ENCODE measurements at regions not wholly inside any gene's neighbourhood (a gene's known extent, or its start where the extent isn't known, plus 50 kb on each side); places are given as distances from the start of the nearest gene placed in this dataset.
"Not testable (repeated sequence)": the region's sequence is repeated elsewhere in the genome, so short reads cannot be mapped to it uniquely, and the experiment has no call there.

DNA sequence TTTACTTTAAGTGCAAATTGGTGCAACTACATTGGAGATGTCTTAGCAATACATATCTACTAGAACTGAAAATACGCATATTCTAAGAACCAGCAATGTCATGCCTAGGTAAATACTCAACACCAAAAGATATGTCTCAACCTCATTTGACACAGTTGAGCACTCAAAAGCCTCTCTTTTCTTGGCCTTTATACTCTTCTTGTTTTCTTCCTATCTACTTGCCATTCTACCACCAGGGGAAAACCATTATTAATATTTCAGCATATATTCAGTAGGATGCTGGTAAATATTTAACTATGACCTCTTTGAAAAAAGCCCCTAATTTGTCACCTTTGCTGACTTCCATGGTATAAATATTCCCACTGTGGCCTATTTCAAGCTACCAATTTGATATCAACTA is 443.8 kb downstream of the LRRC70 start:
- intact Hi-C loops (cut with micrococcal nuclease), result no loop called here
- no peak for DNase-seq (ENCODE audit: unreplicated experiment)
- BruUV-seq (replicated peaks), result no TSS peak
- CTCF ChIA-PET, result interaction anchor here (0.7 kb wide), 1 partner anchor 611 kb away, joined by 4 read pairs; no protein-coding TSS in a partner anchor
- H3K9me3 Mint-ChIP-seq (ENCODE audit: unreplicated experiment), result peaks cover 3% of the 10 kb centered on the region
- TF ChIP-seq, protein P1, sequence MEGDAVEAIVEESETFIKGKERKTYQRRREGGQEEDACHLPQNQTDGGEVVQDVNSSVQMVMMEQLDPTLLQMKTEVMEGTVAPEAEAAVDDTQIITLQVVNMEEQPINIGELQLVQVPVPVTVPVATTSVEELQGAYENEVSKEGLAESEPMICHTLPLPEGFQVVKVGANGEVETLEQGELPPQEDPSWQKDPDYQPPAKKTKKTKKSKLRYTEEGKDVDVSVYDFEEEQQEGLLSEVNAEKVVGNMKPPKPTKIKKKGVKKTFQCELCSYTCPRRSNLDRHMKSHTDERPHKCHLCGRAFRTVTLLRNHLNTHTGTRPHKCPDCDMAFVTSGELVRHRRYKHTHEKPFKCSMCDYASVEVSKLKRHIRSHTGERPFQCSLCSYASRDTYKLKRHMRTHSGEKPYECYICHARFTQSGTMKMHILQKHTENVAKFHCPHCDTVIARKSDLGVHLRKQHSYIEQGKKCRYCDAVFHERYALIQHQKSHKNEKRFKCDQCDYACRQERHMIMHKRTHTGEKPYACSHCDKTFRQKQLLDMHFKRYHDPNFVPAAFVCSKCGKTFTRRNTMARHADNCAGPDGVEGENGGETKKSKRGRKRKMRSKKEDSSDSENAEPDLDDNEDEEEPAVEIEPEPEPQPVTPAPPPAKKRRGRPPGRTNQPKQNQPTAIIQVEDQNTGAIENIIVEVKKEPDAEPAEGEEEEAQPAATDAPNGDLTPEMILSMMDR (IDR thresholded peaks at IDR 0.05; ENCODE audit: unreplicated experiment), result no peak
- no peak overlapping the region for H3K4me3 Mint-ChIP-seq (ENCODE audit: unreplicated experiment)
- no peaks in the 10 kb centered on the region for H3K27me3 Mint-ChIP-seq (ENCODE audit: insufficient read depth, unreplicated experiment)
- POLR2A ChIA-PET, result no interaction called here
- H3K4me1 Mint-ChIP-seq (ENCODE audit: insufficient read depth, unreplicated experiment), result peaks cover 7% of the 10 kb centered on the region
- H3K36me3 Mint-ChIP-seq (ENCODE audit: insufficient read depth, unreplicated experiment), result no peaks in the 10 kb centered on the region
- H3K27ac Mint-ChIP-seq (ENCODE audit: low read depth, unreplicated experiment), result no peak overlapping the region

GRCh38 chr5:63011158-63011557 is 432.5 kb downstream of the LRRC70 start:
- H3K9me3 Mint-ChIP-seq (ENCODE audit: unreplicated experiment), result peaks cover 19% of the 10 kb centered on the region
- BruUV-seq (replicated peaks), result no TSS peak
- peaks cover 6% of the 10 kb centered on the region for H3K36me3 Mint-ChIP-seq (ENCODE audit: insufficient read depth, unreplicated experiment)

GRCh38 chr5:63008195-63008594 is 429.6 kb downstream of the LRRC70 start:
- H3K4me3 Mint-ChIP-seq (ENCODE audit: unreplicated experiment), result no peak overlapping the region
- no peak overlapping the region for H3K27ac Mint-ChIP-seq (ENCODE audit: low read depth, unreplicated experiment)
- no TSS peak for BruUV-seq (replicated peaks)
- no peak for DNase-seq (ENCODE audit: unreplicated experiment)
- TF ChIP-seq, protein P1 (IDR thresholded peaks at IDR 0.05; ENCODE audit: unreplicated experiment), result no peak
- CTCF ChIA-PET, result no interaction called here
- H3K27me3 Mint-ChIP-seq (ENCODE audit: insufficient read depth, unreplicated experiment), result no peaks in the 10 kb centered on the region
- no peaks in the 10 kb centered on the region for H3K4me1 Mint-ChIP-seq (ENCODE audit: insufficient read depth, unreplicated experiment)
- intact Hi-C loops (cut with micrococcal nuclease), result no loop called here
- H3K9me3 Mint-ChIP-seq (ENCODE audit: unreplicated experiment), result peaks cover 19% of the 10 kb centered on the region
- POLR2A ChIA-PET, result no interaction called here
- H3K36me3 Mint-ChIP-seq (ENCODE audit: insufficient read depth, unreplicated experiment), result peaks cover 6% of the 10 kb centered on the region

More at GRCh38 chr5:63011158-63011557, 432.5 kb downstream of the LRRC70 start:
- ChIA-PET CTCF (no interaction called here), POLR2A (no interaction called here)
- Mint-ChIP-seq H3K4me3 (ENCODE audit: unreplicated experiment) (no peak overlapping the region), H3K27me3 (ENCODE audit: insufficient read depth, unreplicated experiment) (no peaks in the 10 kb centered on the region), H3K4me1 (ENCODE audit: insufficient read depth, unreplicated experiment) (no peaks in the 10 kb centered on the region), H3K27ac (ENCODE audit: low read depth, unreplicated experiment) (no peak overlapping the region)
- no peak for DNase-seq (ENCODE audit: unreplicated experiment)
- TF ChIP-seq, protein P1 (IDR thresholded peaks at IDR 0.05; ENCODE audit: unreplicated experiment), result no peak
- intact Hi-C loops (cut with micrococcal nuclease), result no loop called here

- peaks cover 27% of the 10 kb centered on the region for H3K9me3 Mint-ChIP-seq (ENCODE audit: unreplicated experiment)
- CTCF ChIA-PET; H3K36me3 Mint-ChIP-seq (ENCODE audit: insufficient read depth, unreplicated experiment); DNase-seq (ENCODE audit: unreplicated experiment); intact Hi-C loops (cut with micrococcal nuclease); H3K27ac Mint-ChIP-seq (ENCODE audit: low read depth, unreplicated experiment); H3K4me1 Mint-ChIP-seq (ENCODE audit: insufficient read depth, unreplicated experiment); BruUV-seq (replicated peaks); H3K27me3 Mint-ChIP-seq (ENCODE audit: insufficient read depth, unreplicated experiment); H3K4me3 Mint-ChIP-seq (ENCODE audit: unreplicated experiment); POLR2A ChIA-PET: not testable (repeated sequence)
Measured at GRCh38 chr5:62994842-62995241, 416.2 kb downstream of the LRRC70 start.

- intact Hi-C loops (cut with micrococcal nuclease), result no loop called here
- CTCF ChIA-PET, result no interaction called here
- H3K27me3 Mint-ChIP-seq (ENCODE audit: insufficient read depth, unreplicated experiment), result no peaks in the 10 kb centered on the region
Measured at GRCh38 chr5:62985749-62986148, 407.1 kb downstream of the LRRC70 start.

More at GRCh38 chr5:62985749-62986148, 407.1 kb downstream of the LRRC70 start:
- Mint-ChIP-seq H3K36me3 (ENCODE audit: insufficient read depth, unreplicated experiment) (no peaks in the 10 kb centered on the region), H3K27ac (ENCODE audit: low read depth, unreplicated experiment) (no peak overlapping the region), H3K4me1 (ENCODE audit: insufficient read depth, unreplicated experiment) (no peaks in the 10 kb centered on the region), H3K9me3 (ENCODE audit: unreplicated experiment) (peaks cover 24% of the 10 kb centered on the region), H3K4me3 (ENCODE audit: unreplicated experiment) (no peak overlapping the region)
- DNase-seq (ENCODE audit: unreplicated experiment), result no peak
- TF ChIP-seq, protein P1 (IDR thresholded peaks at IDR 0.05; ENCODE audit: unreplicated experiment), result no peak
- POLR2A ChIA-PET, result no interaction called here
- no TSS peak for BruUV-seq (replicated peaks)

Data from MCF 10A (cell line).